ENCODE measurements at regions not wholly inside any gene's neighbourhood (a gene's known extent, or its start where the extent isn't known, plus 50 kb on each side); places are given as distances from the start of the nearest gene placed in this dataset.

DNA sequence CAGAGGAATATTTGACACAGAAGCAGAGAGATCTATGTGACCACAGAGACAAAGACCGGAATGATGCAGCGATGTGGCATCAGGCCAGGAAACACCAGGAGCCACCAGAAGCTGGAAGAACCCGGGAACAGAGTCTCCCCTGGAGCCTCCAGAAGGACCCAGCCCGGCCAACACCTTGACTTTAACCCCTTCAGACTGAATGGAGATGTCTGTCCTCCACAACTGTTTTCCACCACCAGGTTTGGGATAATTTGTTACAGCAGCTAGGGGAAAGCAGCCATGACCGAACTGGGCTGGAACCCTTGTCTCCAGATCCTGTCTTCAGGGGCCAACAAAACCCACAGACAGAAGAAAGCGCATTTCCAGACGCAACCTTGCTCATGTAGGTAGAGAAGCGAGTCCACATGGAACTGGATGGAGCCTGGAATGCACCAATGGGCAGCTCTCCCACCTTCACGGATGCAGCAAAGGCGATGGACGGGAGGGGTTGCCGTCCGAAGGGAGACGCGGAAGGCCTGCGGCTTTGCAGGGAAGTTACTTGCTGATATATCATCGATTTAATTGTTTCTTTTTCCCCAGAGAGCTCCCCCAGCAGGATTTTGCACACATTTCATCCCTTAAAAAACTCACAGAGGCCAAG, 396.6 kb downstream of the NPHP4 start:
- no peak for DNase-seq

DNA sequence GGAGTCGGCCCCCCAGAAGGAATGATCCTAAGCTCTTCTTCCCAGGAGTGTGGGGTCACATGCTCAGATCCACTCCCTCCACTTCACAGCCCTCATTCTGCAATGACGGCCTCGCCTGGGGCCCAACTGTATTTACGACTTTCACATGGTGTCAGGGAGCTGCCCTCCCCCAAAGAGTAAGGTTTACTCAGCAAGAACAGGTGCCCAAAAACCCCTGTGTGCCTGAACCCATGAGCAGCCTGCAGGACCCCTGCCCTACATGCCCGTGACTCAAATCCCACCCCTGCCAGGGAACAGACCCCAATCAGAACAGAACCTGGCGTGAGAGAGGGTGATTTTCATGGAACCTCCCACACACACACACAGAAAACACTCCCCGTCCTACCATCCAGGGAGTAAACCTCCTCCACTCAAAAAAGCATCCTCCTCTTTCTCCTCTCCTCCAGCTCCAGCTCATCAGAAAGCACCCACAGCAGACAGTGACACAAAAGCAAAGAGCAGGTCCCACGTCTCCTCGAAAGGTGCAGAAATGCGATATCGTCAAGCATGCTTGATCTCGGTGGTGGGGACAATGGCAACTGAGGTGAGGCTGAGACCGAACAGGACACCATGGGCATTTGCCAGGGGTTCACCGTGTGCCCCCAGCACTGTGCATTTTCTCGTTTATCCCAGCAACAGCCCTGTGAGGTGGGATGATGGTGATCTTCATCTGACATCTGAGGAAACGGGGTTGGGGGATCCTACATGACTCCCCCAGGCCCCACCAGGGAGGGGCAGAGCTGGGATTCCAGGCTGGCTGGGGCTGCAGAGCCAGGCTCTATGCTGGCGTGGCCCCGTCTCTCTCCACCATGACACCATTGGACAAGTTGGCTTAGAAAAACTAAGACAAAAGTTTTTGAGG, 397.9 kb downstream of the NPHP4 start:
- DNase-seq, result no peak

DNA sequence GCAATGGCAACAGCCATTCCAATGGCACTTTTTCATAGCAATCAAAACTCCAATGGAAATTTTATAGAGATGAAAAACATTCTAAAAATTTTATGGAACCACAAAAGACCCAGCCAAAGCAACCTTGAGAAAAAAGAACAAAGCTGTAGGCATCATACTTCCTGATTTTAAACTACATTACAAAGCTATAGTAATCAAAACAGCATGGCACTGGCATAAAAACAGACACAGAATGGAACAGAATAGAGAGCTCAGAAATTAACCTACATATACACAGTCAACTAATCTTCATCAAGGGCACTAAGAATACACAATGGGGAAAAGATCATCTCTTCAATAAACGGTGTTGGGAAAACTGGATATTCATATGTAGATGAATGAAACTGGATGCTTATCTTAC, 401.5 kb downstream of the NPHP4 start:
- DNase-seq, result no peak

DNA sequence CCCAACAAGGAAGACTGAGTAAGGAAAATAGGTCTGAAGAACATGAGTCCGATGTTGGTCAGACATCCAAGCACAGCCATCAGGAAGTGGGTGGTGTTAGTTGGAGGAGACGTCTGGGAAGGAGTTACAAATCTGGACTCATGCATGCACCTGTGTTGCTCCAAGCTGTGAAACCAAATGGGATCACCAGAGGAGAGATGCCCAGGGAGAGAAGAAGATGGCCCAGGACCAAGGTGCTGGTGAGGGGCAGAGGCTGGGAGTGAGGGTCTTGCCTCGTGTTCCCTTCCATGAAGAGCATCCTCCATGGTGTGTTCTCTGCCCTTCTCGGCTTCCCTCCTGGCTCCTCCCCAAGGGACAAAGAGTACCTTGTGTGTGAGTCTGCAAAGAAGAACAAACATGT, 405.6 kb downstream of the NPHP4 start:
- DNase-seq, result no peak

DNA sequence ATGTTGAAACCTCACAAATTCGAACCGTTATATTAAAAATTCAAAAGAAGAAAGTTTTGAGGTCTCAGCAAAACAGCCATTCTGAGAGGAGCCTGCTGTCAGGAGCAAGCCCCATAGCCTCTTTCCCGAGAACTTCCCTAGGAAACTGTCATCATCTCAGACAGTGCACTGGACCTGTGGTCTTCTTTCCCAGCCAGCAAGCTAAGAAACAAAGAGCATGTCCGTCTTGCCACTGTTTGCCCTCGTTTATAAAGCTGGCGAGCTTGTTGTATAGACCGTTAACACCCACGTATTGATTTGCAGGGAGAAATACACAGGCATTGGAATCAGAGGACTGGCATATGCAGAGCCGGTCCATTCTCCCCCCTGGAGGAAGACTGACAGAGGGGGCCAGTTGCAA, 407.0 kb downstream of the NPHP4 start:
- DNase-seq, result no peak

DNA sequence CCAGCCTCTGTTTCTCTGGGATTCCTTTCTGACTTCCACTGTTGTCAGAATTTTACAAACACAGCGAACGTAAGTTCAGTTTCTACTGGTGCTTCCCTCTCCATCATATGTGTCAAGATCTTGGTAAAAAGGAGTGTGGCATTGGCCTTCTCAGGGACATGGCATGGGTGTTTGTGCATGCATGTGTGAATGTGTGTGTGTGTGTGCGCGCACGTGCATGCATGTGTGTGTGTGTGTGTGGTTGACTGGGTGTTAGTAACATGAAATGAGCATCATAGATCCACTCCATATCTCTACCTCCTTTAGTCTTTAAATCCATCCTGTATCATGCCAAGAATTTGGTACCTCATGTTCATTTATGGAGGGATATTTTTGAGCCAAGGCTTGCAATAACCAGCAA, 411.3 kb downstream of the NPHP4 start:
- no peak for DNase-seq

DNA sequence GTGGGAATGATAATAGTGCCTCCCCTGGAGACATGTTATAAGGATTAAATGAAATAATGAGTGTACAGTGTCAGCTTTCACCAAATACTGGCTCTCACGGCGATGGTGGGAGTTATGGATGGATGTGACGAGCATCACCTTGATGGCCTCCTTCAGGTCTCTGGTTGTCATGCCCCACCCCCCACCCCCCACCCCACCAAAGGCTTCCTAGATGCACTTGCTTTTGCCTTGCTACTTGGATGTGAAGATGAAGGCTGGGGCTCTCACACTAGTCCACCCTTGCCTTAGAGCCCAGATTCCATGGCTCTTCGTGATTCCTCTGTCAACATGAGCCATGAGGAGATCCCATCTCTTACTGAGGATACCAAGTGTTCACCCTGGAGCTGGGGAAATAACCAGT, 412.3 kb downstream of the NPHP4 start:
- DNase-seq, result no peak

DNA sequence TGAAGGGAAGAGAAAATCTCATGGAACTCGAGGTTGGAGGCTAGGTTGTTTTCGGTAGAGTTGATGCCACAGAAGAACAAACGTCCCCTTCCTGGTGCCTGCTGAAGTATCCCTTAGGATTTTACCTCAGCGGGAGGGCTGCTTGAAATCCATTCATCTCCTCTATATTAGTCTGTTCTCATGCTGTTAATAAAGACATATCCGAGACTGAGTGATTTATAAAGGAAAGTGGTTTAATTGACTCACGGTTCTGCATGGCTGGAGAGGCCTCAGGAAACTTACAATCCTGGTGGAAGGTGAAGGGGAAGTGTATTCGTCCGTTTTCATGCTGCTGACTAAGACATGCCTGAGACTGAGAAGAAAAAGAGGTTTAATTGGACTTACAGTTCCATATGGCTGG, 413.5 kb downstream of the NPHP4 start:
- DNase-seq, result no peak

DNA sequence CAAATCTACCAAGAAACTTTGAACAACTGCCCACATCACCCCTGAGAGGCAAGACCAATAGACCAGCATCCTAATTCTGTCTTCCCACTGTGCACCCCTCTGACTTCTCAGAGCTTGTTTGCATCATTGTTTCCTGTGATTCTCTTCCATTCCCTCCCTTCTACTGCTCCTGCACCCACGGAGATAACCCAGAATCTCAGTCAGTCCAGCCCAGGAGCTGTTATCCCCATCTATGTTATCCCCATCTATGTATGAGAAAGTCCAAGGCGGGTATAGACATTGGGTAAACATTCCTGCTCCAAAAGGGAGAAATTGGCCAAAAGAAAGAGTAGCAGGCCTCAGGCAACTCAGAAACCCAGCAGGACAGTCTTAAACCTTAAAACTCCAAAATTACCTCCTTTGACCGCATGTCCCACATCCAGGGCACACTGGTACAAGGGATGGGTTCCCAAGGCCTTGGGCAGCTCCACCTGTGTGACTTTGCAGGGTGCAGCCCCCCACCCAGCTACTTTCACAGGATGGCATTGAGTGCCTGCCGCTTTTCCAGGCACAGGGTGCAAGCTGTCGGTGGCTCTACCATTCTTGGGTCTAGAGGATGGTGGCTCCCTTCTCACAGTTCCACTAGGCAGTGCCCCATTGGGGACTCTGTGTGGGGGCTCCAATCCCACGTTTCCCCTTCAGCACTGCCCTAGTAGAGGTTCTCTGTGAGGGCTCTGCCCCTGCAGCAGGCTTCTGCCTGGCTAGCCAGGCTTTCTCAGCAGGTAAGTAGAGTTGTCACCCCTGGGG, 414.8 kb downstream of the NPHP4 start:
- DNase-seq, result no peak

DNA sequence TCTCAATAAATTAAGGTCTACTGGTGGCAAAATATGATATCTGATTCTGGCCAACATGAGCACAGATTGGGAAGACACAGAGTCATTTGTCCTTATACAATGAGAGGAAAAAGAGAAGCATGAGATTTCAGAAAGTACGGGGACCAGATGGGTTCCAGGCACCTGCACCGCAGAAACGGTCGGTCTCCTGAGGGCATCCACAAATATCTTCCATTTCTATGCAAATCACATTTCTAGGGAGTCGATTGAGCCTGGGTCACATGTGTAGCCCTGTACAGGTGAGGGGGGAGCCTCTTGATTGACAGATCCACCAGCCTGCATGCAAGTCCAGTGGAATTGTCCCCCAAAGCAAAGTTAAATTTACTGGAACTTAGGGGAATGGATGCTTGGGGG, 415.6 kb downstream of the NPHP4 start:
- no peak for DNase-seq

DNA sequence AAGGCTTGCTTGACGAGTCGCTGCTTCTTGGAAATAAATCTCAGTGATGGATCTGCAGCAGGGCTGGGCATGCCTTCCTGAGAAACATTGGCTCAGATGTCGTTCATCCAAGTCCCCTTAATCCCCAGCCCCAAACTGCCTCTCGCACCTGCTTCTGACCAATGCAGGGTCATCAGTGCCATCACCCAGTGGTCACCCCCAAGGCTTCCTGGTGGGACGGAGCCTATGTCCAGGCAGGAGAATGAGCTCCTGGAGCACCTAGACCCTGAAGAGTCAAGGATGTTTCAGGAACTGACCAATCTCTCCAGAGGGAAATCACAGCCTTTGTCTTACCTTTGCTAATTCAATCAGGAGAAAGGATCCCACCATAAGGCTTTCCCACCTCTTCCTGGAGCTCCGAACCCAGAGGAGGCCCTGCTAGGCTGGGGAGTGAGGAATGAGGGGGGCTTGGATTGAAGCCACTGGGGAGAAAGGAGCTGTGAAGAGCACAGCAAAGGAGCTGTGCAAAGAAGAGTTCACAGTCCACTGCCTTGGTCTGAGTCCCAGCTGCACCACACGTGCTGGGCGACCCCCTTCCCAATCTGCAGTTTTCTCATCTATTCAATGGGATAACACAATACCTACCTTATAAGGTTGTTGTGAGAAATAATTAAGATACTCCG, 416.1 kb downstream of the NPHP4 start:
- DNase-seq, result no peak

DNA sequence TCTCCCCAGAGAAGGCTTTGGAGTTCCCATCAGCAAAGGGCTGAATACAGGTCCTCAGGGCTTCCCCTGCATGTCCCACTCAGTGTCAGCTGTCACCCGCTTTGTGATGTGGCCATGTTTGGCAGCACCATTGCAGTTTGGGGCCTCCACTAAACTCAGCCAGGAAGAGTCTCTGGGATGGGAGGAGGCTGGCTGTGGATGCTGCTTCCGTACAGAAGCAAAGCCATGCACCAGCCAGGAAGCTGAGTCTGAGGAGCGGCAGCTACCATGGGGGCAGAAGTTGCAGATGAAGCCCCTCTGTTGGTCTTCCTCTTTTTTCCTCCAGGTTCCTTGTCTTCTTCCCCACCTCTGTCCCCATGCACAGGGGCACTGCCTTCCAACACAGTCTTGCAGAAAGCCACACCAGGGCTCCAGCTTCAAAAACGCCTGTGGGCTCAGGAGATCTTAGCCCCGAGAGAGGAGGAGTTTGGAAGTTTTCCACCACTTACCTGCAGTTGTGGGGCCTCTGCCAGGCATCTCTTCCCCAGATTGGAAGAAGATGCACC, 416.8 kb downstream of the NPHP4 start:
- no peak for DNase-seq

DNA sequence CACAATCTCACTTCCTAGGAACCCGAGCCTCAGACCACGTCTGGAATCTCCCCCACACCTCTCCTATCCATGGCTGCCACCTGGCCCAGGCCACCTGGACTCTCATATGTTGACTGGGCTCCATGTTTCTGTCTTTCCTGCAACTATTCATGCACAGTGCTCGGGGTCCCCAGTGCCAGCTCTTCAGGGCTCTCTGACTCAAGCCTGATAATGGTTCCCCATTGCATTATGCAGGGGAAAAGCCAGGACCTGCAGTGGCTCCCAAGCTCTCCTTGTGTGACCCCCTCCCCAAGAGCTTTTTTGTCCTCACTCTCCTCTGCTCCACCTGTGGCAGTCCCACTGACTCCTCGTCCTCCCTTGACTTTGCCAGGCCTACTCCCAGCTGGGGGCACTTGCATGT, 417.6 kb downstream of the NPHP4 start:
- DNase-seq, result no peak

DNA sequence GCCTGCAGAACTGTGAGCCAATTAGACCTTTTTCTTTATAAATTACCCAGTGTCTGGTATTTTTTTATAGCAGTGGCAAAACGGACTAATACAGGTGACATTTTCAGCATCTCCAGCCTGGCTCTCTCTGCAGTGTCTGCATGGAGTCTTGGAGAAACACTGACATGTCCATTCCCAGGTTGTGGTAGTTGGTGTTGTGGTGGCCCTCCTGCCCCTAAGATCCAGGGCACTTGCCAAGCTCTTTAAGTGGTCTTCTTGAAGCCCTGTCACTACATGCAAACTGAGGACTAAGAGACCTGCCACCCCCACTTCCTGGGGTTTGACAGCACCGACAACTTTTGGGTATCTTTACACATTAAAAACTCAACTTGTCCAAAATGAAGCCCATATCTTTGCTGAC, 419.4 kb downstream of the NPHP4 start:
- DNase-seq, result no peak

DNA sequence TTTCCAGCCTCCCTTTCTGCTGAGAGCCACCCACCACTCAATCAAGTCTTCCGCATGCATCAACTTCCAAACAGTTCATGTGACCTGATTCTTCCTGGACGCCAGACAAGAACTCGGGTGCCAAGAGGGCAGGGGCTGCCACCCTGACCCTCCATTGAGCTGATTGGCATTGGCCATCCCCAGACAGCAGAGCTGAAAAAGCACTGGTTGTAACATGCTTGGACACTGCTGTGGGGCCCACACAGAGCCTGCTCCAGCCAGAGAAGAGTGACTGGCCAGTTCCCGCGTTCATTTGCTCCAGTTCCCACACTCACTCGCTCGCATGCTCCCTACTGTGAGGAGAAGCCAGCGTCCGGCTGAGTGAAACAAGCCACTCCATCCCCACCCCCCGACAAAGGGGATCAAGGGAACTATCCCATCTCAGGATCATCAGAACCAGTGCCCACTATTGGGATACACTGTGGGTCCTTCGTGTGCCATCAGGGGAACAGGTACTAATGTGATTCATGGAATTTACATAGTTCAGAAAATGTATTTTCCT, 420.3 kb downstream of the NPHP4 start:
- DNase-seq, result no peak

DNA sequence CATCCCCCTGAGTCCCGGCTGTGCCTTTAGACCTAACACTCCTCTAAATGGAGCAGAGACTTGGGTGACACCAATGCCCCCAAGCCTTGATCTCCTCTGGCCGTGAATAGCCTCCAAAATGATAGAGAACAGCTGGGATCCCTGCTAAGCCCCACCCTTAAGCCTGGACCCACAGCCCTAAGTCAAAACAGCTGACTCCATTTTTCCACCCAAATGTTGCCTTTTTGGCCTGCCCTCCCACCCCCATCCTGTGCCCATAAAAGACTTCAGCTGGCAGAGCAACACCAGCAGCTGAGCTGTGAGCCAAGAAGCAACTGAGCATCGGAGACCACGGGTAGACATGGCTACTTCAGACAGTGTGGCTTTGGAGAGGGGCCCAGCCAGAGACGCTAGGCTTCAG, 420.8 kb downstream of the NPHP4 start:
- no peak for DNase-seq

DNA sequence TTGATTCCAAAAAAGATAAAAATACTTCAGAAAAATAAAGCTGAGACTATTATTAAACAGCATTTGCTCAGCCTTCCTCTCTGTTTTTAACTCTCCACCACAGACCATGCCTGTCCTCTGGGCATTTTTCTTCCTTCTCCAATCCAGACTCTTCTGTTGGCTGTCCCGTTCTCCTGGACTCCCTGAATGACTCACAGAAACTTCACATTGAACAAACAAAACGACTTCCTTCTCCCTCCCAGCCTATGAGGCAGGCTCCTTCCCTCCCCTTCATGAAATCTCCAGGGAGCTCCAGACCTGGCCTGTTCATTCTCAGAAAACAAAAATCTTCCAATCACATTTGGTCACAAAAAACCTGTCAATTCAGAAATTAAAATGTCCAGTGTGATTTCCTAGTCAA, 421.3 kb downstream of the NPHP4 start:
- no peak for DNase-seq

DNA sequence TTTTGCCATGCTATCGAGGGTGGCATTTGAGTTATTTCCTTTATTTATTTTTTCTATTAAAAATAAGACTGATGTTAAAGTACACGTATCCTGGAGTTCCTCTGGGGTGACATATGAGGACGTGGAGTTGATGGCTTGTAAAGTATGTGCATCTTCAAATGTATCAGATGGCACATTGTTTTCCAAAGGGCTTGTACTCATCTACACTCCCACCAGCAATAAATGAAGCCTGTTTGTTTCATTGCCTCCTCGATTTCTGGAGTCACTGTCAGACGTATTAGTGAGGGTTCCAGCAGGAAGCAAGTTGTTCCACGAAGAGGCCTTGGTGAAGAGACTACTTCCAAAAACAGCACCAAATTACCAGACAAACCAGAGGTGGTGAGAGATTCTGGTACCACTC, 423.9 kb downstream of the NPHP4 start:
- no peak for DNase-seq

DNA sequence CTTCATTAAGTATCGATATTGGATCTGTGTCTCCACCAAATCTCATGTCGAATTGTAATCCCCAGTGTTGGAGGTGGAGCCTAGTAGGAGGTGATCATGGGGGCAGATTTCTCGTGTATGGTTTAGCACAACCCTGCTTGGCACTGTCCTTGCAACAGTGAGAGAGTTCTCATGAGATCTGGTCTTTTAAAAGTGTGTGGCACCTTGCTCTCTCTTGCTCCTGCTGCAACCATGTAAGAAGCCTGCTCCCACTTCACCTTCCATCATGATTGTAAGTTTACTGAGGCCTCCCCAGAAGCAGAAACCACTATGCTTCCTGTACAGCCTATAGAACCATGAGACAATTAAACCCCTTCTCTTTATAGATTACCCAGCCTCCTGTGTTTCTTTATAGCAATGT, 424.4 kb downstream of the NPHP4 start:
- no peak for DNase-seq

DNA sequence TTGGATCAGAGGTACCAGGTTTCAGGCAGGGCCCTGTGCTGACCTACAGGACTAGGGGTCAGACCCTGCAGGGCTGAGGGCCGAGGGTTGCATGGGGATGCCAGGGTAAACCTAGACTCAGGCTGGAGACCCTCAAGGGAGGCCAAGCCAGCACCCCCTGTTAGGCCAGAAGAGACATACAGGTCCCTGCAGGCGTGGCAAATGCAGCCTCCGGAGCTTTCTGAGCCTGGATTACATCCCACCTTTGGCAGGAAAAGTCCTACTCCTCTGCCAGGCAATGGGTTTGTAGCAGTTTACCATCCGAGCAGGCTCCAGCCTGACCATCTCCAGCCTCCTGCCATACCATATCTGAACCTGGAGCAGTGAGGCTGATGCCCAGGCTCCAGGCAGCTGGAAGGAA, 425.3 kb downstream of the NPHP4 start:
- no peak for DNase-seq

DNA sequence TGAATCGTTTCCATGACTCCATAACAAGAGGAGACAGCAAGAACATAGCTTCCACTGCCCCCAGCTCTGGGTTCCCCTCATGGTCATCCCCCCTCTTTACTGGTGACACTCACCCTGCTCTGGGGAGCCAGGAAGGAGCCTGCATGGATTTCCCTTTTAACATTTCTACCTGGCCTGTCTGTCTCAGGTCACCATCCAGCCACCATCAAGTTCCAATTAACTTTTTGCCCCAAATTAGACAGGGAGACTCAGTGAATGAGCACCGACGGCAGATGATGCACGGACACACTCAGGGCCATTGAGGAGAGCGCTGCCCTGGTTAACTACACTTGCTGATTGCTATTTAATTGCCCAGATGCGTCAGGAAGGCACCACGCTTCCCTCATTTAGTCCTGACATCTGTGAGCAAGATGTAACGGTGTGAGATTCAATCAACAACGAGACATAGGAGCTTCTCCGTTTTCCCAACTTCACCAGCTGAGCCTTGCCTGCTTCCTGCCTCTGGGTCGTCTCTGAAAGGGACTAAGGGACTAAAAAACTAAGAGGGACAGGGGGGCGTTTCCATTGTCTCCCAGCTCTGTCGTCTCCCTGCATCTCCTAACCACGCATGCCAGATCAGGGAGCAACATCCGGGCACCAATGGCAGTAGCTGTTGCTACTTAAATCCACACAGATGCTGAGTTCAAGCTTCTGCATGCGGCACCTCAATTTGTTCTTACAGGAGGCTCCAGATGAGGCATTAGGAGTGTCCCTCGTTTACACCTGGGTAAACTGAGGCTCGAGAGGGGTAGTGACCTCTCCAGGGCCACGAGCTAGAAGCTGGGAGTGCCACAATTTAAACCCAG, 426.7 kb downstream of the NPHP4 start:
- DNase-seq, result no peak

Measured in activated naive CD4-positive, alpha-beta T cell (primary cell).